ENCODE measurements at regions not wholly inside any gene's neighbourhood (a gene's known extent, or its start where the extent isn't known, plus 50 kb on each side); places are given as distances from the start of the nearest gene placed in this dataset.
A peak's percentile ranks its signal among the peaks of the same experiment; 100 is the strongest.

DNA sequence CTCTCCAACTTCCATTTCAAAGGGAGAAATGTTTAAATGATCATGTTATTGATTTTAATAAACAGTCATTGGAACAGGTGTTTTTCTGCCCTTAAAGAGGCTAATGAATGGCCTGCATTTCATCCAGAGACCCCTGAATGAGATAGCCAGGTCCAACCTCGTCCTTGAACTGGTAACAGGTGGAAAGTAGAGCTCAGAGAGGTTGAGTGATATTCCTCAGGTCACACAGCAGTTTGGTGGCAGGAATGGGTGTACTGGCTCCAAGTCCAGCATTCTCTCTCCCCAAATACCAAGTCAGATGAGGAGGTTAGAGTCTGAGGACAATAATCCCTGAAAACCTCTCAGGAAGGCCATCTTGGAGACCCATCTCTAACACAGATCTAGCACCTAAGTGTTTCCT lies 81.7 kb upstream of the ANO1 start:
- no peaks in the 10 kb centered on the region for H3K4me1 Mint-ChIP-seq (ENCODE audit: low read depth)
- H3K4me3 Mint-ChIP-seq = no peak overlapping the region
- no peaks in the 10 kb centered on the region for H3K36me3 Mint-ChIP-seq (ENCODE audit: low read depth)
- H3K9me3 Mint-ChIP-seq (ENCODE audit: insufficient read depth) = no peaks in the 10 kb centered on the region
- peaks cover 9% of the 10 kb centered on the region for H3K27me3 Mint-ChIP-seq (ENCODE audit: low read depth)
- ATAC-seq = no peak
- H3K27ac Mint-ChIP-seq = no peak overlapping the region
- POLR2A ChIA-PET = no interaction called here
- CTCF ChIA-PET = no interaction called here
- DNase-seq = no peak

DNA sequence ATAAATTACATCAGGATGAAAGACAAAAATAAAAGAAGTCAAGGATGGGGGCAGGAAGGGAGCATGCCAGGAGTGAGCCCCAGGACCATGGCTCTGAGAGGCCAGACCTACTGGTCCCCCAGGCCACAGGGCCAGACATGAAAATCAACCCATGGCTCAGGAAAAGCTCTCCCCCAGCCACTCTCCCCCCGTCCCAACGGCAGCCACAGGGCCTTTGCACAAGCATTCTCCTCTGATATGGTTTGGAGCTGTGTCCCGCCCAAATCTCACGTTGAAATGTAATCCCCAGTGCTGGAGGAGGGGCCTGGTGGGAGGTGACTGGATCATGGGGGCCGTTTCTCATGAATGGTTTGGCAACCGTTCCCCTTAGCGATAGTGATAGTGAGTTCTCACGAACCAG lies 80.8 kb upstream of the ANO1 start:
- Mint-ChIP-seq H3K36me3 (ENCODE audit: low read depth) (no peaks in the 10 kb centered on the region), H3K4me3 (no peak overlapping the region), H3K27ac (no peak overlapping the region), H3K9me3 (ENCODE audit: insufficient read depth) (no peaks in the 10 kb centered on the region), H3K27me3 (ENCODE audit: low read depth) (peaks cover 5% of the 10 kb centered on the region), H3K4me1 (ENCODE audit: low read depth) (no peaks in the 10 kb centered on the region)
- CTCF ChIA-PET = no interaction called here
- ATAC-seq = no peak
- POLR2A ChIA-PET = no interaction called here
- no peak for DNase-seq

DNA sequence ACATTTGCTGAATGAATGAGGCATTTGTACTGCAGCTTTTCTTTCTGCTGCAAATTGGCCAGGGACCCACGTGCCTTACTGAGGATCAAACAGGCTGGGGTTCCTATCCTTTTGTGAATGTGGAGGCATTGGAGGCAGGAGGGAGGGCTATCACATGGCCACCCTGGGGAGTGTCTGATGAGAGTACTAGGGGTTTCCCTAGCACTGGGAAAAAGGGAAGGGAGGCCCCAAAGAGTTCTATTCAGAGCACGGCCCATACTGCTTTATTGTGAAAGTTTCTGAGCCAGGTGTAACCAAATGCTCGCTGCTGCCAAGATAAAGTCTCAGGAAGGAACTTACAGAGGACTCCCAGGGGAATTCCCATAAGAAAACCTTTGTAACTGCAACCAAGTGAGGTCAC lies 78.4 kb upstream of the ANO1 start:
- H3K27ac Mint-ChIP-seq = no peak overlapping the region
- H3K4me3 Mint-ChIP-seq = no peak overlapping the region
- ATAC-seq = no peak
- H3K27me3 Mint-ChIP-seq (ENCODE audit: low read depth) = peaks cover 4% of the 10 kb centered on the region
- ChIA-PET POLR2A (no interaction called here), CTCF (no interaction called here)
- H3K36me3 Mint-ChIP-seq (ENCODE audit: low read depth) = no peaks in the 10 kb centered on the region
- no peaks in the 10 kb centered on the region for H3K4me1 Mint-ChIP-seq (ENCODE audit: low read depth)
- no peak for DNase-seq
- H3K9me3 Mint-ChIP-seq (ENCODE audit: insufficient read depth) = no peaks in the 10 kb centered on the region

DNA sequence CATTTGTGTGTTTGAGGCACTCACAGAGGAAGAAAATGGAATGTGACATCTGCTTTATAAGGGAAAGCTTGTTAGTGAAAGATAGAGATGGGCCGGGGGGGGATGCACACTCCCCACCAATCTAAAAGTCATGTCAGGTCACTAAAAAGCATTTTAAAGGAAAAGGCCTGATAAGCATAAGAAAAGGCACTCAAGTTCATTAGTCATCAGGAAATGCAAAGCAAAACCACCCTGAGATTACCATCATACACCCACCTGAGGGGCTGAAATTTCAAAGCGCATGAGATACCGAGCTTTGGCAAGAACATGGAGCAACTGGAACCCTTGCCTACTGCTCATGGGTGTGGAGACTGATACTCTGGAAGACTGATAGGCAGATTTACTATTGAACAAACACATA lies 77.9 kb upstream of the ANO1 start:
- DNase-seq (no peak), ATAC-seq (no peak)
- Mint-ChIP-seq H3K36me3 (ENCODE audit: low read depth) (no peaks in the 10 kb centered on the region), H3K27me3 (ENCODE audit: low read depth) (peaks cover 3% of the 10 kb centered on the region), H3K9me3 (ENCODE audit: insufficient read depth) (no peaks in the 10 kb centered on the region), H3K4me1 (ENCODE audit: low read depth) (no peaks in the 10 kb centered on the region), H3K4me3 (no peak overlapping the region), H3K27ac (no peak overlapping the region)
- ChIA-PET POLR2A (no interaction called here), CTCF (no interaction called here)

DNA sequence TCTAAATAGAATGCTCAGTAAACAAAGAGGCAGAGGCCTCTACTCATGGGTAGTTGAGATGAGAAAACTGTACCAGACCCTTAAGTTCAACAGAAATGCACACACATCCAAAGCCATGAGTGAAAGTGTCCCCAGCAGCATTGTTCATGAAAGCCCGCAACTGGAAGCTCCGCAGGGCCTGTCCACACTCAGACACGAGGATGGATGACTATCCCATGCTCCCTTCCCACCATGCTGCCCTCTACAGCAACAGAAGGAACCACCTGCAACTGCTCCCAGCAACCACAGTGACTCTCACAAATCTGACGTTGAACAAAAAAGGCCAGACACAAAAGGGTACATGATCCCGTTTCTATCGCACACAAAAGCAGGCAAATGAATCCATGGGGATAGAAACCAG lies 76.9 kb upstream of the ANO1 start:
- Mint-ChIP-seq H3K4me3 (no peak overlapping the region), H3K27me3 (ENCODE audit: low read depth) (peaks cover 3% of the 10 kb centered on the region), H3K36me3 (ENCODE audit: low read depth) (no peaks in the 10 kb centered on the region), H3K27ac (no peak overlapping the region), H3K9me3 (ENCODE audit: insufficient read depth) (no peaks in the 10 kb centered on the region), H3K4me1 (ENCODE audit: low read depth) (no peaks in the 10 kb centered on the region)
- CTCF ChIA-PET = no interaction called here
- ATAC-seq (no peak), DNase-seq (no peak)
- POLR2A ChIA-PET = no interaction called here

DNA sequence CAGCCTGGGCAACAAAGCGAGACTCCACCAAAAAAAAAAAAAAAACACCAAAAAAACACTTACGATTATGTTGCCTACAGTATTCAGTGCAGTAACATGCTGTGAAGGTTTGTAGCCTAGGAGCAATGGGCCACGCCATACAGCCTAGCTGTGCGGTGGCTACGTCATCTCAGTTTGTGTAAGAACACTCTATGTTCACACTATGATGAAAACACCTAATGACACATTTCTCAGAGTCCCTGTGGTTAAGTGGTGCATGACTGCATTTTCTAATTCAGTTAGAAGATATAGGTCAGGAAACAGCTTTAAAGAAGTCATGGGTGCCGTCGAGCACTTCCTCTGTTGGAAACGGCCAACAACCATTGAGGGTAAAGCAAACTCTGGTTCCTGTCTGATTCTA lies 75.7 kb upstream of the ANO1 start:
- ChIA-PET CTCF (no interaction called here), POLR2A (no interaction called here)
- Mint-ChIP-seq H3K27me3 (ENCODE audit: low read depth) (peaks cover 3% of the 10 kb centered on the region), H3K4me3 (no peak overlapping the region), H3K36me3 (ENCODE audit: low read depth) (no peaks in the 10 kb centered on the region), H3K9me3 (ENCODE audit: insufficient read depth) (no peaks in the 10 kb centered on the region), H3K4me1 (ENCODE audit: low read depth) (no peaks in the 10 kb centered on the region), H3K27ac (no peak overlapping the region)
- DNase-seq (peak; percentile 41), ATAC-seq (peak; percentile 57)

DNA sequence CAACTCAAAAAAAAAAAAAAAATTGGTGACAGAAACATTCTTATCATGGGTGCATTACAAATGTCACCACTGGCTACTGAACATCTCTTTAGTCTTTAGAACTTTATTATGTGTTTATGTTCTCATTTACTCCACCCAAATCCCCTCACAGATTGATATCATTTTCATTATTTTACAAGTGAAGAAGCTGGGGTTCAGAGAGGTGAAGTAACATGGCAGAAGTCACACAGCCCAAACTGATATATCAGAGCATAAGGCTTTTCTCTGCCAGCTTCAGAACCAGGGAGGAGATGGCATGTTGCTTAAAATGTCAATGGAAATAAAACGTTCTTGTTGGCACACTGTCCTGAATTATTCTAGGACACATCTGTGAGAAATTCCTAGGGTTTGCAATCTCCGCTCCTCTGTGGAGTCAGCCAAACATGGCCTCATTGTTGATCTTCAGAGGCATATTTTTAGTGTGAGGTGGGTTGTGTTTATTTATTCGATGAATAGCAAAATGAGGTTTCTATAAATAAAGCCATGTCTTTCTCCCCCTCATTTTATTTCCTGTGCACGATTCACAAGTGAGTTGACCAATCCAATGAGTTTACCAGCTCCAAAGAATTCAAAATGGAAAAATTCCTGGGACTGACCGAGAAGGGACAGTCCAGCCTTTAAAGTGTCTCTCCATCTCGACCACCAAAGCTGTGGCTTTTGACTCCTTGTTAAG lies 72.9 kb upstream of the ANO1 start:
- POLR2A ChIA-PET = interaction anchor here (0.6 kb wide), 1 partner anchor 725 kb away, joined by 3 read pairs; no protein-coding TSS in a partner anchor

DNA sequence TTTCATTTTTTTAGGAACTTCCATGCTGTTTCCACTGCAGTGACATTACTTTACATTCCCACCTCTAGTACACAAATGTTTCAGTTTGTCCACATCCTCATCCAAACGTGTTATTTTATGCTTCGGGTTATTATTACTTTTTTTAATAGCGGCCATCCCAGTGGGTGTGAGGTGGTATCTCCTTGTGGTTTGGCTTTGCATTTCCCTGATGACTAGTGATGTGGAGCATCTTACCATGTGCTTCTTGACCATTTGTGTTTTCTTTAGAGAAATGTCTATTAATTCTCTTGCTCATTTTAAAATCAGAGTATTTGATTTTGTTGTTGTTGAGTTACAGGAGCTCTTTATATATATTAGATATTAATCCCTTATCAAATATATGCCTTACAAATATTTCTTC lies 70.3 kb upstream of the ANO1 start:
- POLR2A ChIA-PET = no interaction called here
- H3K4me3 Mint-ChIP-seq = no peak overlapping the region
- ATAC-seq (no peak), DNase-seq (no peak)
- no peaks in the 10 kb centered on the region for H3K36me3 Mint-ChIP-seq (ENCODE audit: low read depth)
- no peaks in the 10 kb centered on the region for H3K9me3 Mint-ChIP-seq (ENCODE audit: insufficient read depth)
- CTCF ChIA-PET = no interaction called here
- no peaks in the 10 kb centered on the region for H3K4me1 Mint-ChIP-seq (ENCODE audit: low read depth)
- H3K27ac Mint-ChIP-seq = no peak overlapping the region
- no peaks in the 10 kb centered on the region for H3K27me3 Mint-ChIP-seq (ENCODE audit: low read depth)

More for the DNA sequence above, 72.9 kb upstream of the ANO1 start:
- CTCF ChIA-PET = no interaction called here
- Mint-ChIP-seq H3K27me3 (ENCODE audit: low read depth) (no peaks in the 10 kb centered on the region), H3K27ac (no peak overlapping the region), H3K9me3 (ENCODE audit: insufficient read depth) (no peaks in the 10 kb centered on the region), H3K36me3 (ENCODE audit: low read depth) (no peaks in the 10 kb centered on the region), H3K4me3 (no peak overlapping the region), H3K4me1 (ENCODE audit: low read depth) (no peaks in the 10 kb centered on the region)
- DNase-seq (no peak), ATAC-seq (no peak)

DNA sequence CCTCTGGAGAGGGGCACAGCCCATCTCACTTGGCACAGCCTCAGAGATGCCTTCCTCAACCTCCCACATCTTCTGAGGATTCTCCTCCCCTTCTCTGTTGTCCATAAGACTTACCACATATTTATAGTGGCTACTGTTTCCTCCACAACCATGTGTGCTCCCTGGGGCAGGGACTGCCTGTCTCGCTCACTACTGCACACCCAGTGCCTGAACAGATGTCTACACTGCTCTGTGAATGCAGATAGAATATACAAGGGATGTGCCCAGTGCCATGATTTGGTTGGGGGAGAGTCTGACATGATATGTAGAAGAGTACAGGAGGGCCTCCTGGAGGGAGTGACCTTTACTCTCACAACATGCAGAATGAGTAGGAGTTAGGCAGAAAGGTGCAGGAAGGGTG lies 67.3 kb upstream of the ANO1 start:
- H3K4me1 Mint-ChIP-seq (ENCODE audit: low read depth) = no peaks in the 10 kb centered on the region
- no peak overlapping the region for H3K27ac Mint-ChIP-seq
- H3K4me3 Mint-ChIP-seq = no peak overlapping the region
- CTCF ChIA-PET = interaction anchor here (0.5 kb wide), 1 partner anchor 34 kb away, joined by 3 read pairs; no protein-coding TSS in a partner anchor
- no peak for ATAC-seq
- H3K27me3 Mint-ChIP-seq (ENCODE audit: low read depth) = no peaks in the 10 kb centered on the region
- no peaks in the 10 kb centered on the region for H3K36me3 Mint-ChIP-seq (ENCODE audit: low read depth)
- H3K9me3 Mint-ChIP-seq (ENCODE audit: insufficient read depth) = no peaks in the 10 kb centered on the region
- no peak for DNase-seq
- POLR2A ChIA-PET = no interaction called here

DNA sequence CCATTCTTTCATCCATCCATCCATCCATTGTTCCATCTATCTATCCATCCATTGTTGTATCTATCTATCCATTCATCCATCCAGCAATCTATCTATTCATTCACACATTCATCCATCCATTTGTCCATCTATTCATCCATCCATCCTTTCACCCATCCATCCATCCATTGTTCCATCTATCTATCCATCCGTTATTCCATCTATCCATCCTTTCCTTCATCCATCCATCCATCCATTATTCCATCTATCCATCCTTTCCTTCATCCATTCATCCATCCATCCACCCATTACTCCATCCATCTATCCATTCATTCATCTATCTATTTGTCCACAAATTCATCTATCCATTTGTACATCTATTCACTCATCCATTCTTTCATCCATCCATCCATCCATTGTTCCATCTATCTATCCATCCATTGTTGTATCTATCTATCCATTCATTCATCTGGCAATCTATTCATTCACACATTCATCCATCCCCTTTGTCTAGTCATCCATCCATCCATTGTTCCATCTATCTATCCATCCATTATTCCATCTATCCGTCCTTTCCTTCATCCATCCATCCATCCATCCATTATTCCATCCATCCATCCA lies 65.9 kb upstream of the ANO1 start:
- CTCF ChIA-PET = no interaction called here
- no peaks in the 10 kb centered on the region for H3K27me3 Mint-ChIP-seq (ENCODE audit: low read depth)
- no peak for DNase-seq

DNA sequence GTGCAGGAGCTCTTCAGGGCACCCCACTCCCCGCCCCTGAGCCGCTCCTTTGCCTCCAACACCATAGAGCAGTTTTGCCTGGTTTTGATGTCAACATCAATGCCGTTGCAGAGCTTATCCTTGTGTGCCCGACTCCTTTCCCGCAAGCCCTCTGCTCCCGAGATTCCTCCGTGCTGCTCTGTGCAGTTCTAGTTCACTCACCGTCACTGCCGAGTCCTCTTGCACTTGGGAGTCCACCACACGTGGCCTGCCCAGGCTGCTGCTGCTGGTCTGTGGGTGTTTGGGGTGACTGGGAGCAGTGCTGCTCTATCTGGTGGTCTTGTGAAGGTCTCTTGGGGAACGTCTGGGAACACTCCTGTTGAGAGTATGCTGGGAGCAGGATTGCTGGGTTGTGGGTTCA lies 63.8 kb upstream of the ANO1 start:
- Mint-ChIP-seq H3K27me3 (ENCODE audit: low read depth) (no peaks in the 10 kb centered on the region), H3K4me3 (no peak overlapping the region), H3K27ac (no peak overlapping the region), H3K4me1 (ENCODE audit: low read depth) (peaks cover 3% of the 10 kb centered on the region), H3K9me3 (ENCODE audit: insufficient read depth) (no peaks in the 10 kb centered on the region), H3K36me3 (ENCODE audit: low read depth) (no peaks in the 10 kb centered on the region)
- CTCF ChIA-PET = no interaction called here
- ATAC-seq = no peak
- POLR2A ChIA-PET = no interaction called here
- no peak for DNase-seq

More for the DNA sequence above, 65.9 kb upstream of the ANO1 start:
- POLR2A ChIA-PET = no interaction called here
- Mint-ChIP-seq H3K4me3 (no peak overlapping the region), H3K27ac (no peak overlapping the region), H3K9me3 (ENCODE audit: insufficient read depth) (no peaks in the 10 kb centered on the region), H3K4me1 (ENCODE audit: low read depth) (peaks cover 3% of the 10 kb centered on the region), H3K36me3 (ENCODE audit: low read depth) (no peaks in the 10 kb centered on the region)
- ATAC-seq = no peak

DNA sequence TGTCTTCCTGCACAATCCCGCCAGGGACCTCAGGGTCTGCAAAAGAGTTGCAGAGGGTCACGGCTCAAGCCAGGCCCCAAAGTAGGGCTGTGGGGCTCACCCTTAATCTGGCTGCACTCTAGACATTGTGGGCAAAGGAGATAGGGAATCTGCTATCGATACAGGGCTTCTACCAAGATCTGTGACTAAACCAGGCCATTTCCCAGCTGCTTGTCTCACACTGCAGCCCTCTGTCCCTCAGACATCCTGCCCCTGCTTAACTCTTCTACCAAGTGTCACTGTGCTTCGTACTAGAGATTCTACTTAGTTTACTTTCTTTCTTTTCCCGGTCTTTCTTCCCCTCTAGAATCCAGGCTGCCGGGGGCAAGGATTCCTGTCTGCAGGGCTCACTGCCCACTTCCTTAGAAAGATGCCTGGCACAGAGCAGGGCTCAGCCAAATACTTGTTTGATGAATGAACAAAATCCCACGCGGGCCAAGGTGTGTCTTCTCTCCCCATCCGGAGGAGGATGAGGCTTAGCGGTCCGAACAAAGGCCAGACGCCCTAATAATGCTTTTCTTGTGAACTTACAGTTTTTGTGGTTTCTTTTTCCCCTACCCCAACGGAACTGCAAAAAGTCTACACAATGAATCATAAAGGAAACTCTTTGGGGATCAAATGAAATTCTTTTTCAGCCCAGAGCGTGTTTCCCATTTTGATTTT lies 61.3 kb upstream of the ANO1 start:
- Mint-ChIP-seq H3K27me3 (ENCODE audit: low read depth) (no peaks in the 10 kb centered on the region), H3K36me3 (ENCODE audit: low read depth) (no peaks in the 10 kb centered on the region), H3K4me1 (ENCODE audit: low read depth) (peaks cover 3% of the 10 kb centered on the region), H3K27ac (no peak overlapping the region), H3K9me3 (ENCODE audit: insufficient read depth) (no peaks in the 10 kb centered on the region), H3K4me3 (no peak overlapping the region)
- POLR2A ChIA-PET = no interaction called here
- ATAC-seq = no peak
- no peak for DNase-seq
- CTCF ChIA-PET = no interaction called here
